OCI-LY7 (cell line): ENCODE measurements at regions not wholly inside any gene's neighbourhood (a gene's known extent, or its start where the extent isn't known, plus 50 kb on each side); places are given as distances from the start of the nearest gene placed in this dataset.

ENCODE experiments used
- BruUV-seq: library from RNA; stranded (reverse); fragments of 400-500 nt; replicated peaks from 2 replicates; lab custom pipeline; 2021; lab: Mats Ljungman, UMichigan
- CTCF ChIA-PET: fragments of 300-600 bp; sonication (Branson Sonifier 250); formaldehyde crosslinking; loops from one replicate; lab custom pipeline; 2022; ENCODE audit warnings: antibody characterized with exemption; ENCODE audit not compliant: unreplicated experiment; lab: Charles Lee
- POLR2A ChIA-PET: fragments of 300-600 bp; sonication (Branson Sonifier 250); formaldehyde crosslinking; loops from one replicate; lab custom pipeline; 2022; ENCODE audit warnings: antibody characterized with exemption; lab: Charles Lee
- DNase-seq: peaks from one replicate; pipeline ENCODE4 v3.0.0-alpha.2; 2015; ENCODE audit warnings: low spot score
- H2AFZ ChIP-seq: fragments of 200-600 bp; sonication (generic), shearing (Covaris generic); 2 replicates; pipeline ENCODE4 v1.6.1; 2014; ENCODE audit warnings: mild to moderate bottlenecking, antibody characterized with exemption, low read length, moderate library complexity
- H3K27ac ChIP-seq: fragments of 200-600 bp; sonication (generic); 2 replicates; pipeline ENCODE4 v1.5.1; 2014; ENCODE audit warnings: mixed run types, low read depth, mild to moderate bottlenecking, moderate library complexity, low read length, inconsistent platforms; ENCODE audit not compliant: poor library complexity, severe bottlenecking
- H3K36me3 ChIP-seq: fragments of 200-600 bp; sonication (generic); 2 replicates; pipeline ENCODE4 v1.6.1; 2014; ENCODE audit warnings: mild to moderate bottlenecking, antibody characterized with exemption, low read length, moderate library complexity, mixed read lengths; ENCODE audit not compliant: insufficient read depth
- H3K4me1 ChIP-seq: fragments of 200-600 bp; sonication (generic); 2 replicates; pipeline ENCODE4 v1.5.1; 2014; ENCODE audit warnings: mild to moderate bottlenecking, low read length; ENCODE audit not compliant: insufficient read depth, poor library complexity, severe bottlenecking
- H3K4me2 ChIP-seq: fragments of 200-600 bp; sonication (generic); 2 replicates; pipeline ENCODE4 v1.6.1; 2014; ENCODE audit warnings: mild to moderate bottlenecking, low read length
- H3K4me3 ChIP-seq: fragments of 200-600 bp; sonication (generic); 2 replicates; pipeline ENCODE4 v1.5.1; 2014; ENCODE audit warnings: mild to moderate bottlenecking, low read depth, low read length; ENCODE audit not compliant: poor library complexity, severe bottlenecking
- H3K79me2 ChIP-seq: fragments of 200-600 bp; sonication (generic); 2 replicates; pipeline ENCODE4 v1.6.1; 2016; ENCODE audit warnings: low read depth, mild to moderate bottlenecking, low read length, moderate library complexity, mixed read lengths; ENCODE audit not compliant: insufficient read depth
- H3K9me2 ChIP-seq: fragments of 200-600 bp; sonication (generic); 2 replicates; pipeline ENCODE4 v1.6.1; 2016; ENCODE audit warnings: mild to moderate bottlenecking, low read length, mixed read lengths; ENCODE audit not compliant: insufficient read depth
- H3K9me3 ChIP-seq: fragments of 200-600 bp; sonication (generic); 2 replicates; pipeline ENCODE4 v1.6.1; 2014; ENCODE audit warnings: mild to moderate bottlenecking, mixed run types, low read length, mixed read lengths
- H4K20me1 ChIP-seq: fragments of 200-600 bp; sonication (generic); 2 replicates; pipeline ENCODE4 v1.6.1; 2014; ENCODE audit warnings: mild to moderate bottlenecking, antibody characterized with exemption, low read length, moderate library complexity, mixed read lengths; ENCODE audit not compliant: insufficient read depth
- EZH2phosphoT487 ChIP-seq: fragments of 200-600 bp; sonication (generic); IDR thresholded peaks from 2 replicates; pipeline ENCODE4 v1.6.1; 2018; ENCODE audit warnings: low read depth, borderline replicate concordance, mild to moderate bottlenecking, mixed run types, antibody characterized with exemption, low read length, moderate library complexity, mixed read lengths
- intact Hi-C: fragments of 100-400 bp; cut with micrococcal nuclease; formaldehyde crosslinking; loops from one replicate; pipeline ENCODE4 v1.10.0; 2022; ENCODE audit not compliant: unreplicated experiment
- TF ChIP-seq, protein P1 (sequence below): fragments of 200-600 bp; sonication (generic); conservative IDR thresholded peaks from 2 replicates; pipeline ENCODE4 v1.5.1; 2014; ENCODE audit warnings: mild to moderate bottlenecking, antibody characterized with exemption, low read length, moderate library complexity, mixed read lengths

DNA sequence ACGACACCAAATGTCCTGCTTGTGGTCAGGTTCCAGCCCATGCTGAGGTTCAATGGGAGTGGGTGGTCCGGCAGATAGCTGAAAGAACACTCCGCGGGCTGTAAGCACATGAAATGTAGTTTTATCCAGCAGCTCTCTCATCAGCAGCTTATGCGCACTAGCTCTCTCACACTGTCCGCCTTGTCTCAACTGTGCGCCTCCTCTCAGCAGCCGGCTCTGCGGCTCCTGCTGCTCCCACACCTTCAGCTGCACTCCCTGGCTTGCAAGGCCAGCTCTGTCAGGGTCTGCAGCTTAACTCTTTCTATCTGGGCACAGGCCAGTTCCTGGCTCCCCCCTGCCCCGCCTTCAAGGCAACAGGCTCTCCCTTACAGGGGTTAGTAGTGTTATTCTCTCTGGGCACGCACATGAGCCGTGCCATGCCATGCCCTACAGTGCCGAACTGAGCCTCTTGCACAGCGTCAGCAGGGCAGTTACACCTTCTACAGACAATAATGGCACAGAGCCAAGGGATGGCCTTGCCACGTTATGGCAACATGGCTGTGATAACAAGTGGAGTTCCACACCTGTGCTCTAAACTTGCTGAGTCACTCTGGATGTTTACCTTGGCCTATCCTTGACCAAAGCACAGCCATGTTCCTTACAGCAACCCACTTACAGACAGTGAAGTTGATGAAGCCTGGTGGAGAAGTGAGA lies 84.0 kb upstream of the LRFN2 start:
- CTCF ChIA-PET = no interaction called here
- Histone ChIP-seq H2AFZ (no peak overlapping the region), H3K4me3 (no peak overlapping the region), H3K36me3 (no peaks in the 10 kb centered on the region), H3K79me2 (no peaks in the 10 kb centered on the region), H3K4me1 (no peaks in the 10 kb centered on the region), H3K9me3 (no peaks in the 10 kb centered on the region), H3K27ac (no peak overlapping the region), H4K20me1 (no peaks in the 10 kb centered on the region), H3K4me2 (no peak overlapping the region), H3K9me2 (no peaks in the 10 kb centered on the region)
- intact Hi-C loops = no loop called here
- no peak for TF ChIP-seq EZH2phosphoT487
- TF ChIP-seq, protein P1, sequence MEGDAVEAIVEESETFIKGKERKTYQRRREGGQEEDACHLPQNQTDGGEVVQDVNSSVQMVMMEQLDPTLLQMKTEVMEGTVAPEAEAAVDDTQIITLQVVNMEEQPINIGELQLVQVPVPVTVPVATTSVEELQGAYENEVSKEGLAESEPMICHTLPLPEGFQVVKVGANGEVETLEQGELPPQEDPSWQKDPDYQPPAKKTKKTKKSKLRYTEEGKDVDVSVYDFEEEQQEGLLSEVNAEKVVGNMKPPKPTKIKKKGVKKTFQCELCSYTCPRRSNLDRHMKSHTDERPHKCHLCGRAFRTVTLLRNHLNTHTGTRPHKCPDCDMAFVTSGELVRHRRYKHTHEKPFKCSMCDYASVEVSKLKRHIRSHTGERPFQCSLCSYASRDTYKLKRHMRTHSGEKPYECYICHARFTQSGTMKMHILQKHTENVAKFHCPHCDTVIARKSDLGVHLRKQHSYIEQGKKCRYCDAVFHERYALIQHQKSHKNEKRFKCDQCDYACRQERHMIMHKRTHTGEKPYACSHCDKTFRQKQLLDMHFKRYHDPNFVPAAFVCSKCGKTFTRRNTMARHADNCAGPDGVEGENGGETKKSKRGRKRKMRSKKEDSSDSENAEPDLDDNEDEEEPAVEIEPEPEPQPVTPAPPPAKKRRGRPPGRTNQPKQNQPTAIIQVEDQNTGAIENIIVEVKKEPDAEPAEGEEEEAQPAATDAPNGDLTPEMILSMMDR = no peak
- BruUV-seq = no TSS peak
- POLR2A ChIA-PET = no interaction called here
- no peak for DNase-seq

DNA sequence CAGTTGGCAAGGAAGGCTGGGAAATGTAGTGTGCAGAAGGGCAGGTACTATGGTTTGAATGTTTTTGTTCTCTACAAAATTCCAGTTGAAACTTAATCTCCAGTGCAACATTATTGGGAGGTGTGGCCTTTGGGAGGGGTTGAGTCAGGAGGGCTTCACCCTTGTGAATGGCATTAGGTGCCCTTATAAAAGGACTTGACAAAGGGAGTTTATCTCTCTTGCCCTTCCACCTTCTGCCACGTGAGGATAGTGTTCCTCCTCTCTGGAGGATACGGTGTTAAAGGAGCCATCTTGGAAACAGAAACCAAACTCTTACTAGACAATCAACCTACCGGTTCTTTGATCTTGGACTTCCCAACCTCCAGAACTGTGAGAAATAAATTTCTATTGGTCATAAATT lies 82.2 kb upstream of the LRFN2 start:
- Histone ChIP-seq H3K4me3 (no peak overlapping the region), H3K79me2 (no peaks in the 10 kb centered on the region), H3K4me1 (no peaks in the 10 kb centered on the region), H3K36me3 (no peaks in the 10 kb centered on the region), H3K9me2 (no peaks in the 10 kb centered on the region), H3K4me2 (no peak overlapping the region), H4K20me1 (no peaks in the 10 kb centered on the region), H3K27ac (no peak overlapping the region), H3K9me3 (0 out of 2 replicates have a peak, but pooled peaks cover 8% of the 10 kb centered on the region), H2AFZ (no peak overlapping the region)
- POLR2A ChIA-PET = no interaction called here
- intact Hi-C loops = no loop called here
- TF ChIP-seq, protein P1 = no peak
- TF ChIP-seq EZH2phosphoT487 = no peak
- no peak for DNase-seq
- CTCF ChIA-PET = no interaction called here
- BruUV-seq = no TSS peak

DNA sequence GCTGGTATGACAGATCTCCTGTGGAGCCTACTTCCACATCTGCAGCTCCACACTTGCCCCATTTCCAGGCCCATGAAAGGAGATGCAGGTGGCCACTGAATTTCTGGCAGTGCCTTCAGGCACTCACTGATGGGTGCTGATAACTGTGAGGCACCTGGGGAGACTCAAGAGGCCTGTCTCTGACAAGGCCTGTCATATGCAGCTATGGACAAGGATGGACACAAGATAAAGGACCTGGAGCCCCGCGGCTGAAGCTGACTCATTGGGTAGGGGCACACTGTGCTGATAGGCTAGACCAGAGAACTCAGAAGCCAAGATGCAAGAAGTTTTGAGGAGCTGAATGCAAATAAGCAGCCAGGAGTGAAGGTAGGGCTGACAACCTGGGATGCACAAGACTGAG lies 81.0 kb upstream of the LRFN2 start:
- DNase-seq = no peak
- Histone ChIP-seq H3K4me3 (no peak overlapping the region), H3K9me2 (no peaks in the 10 kb centered on the region), H3K79me2 (no peaks in the 10 kb centered on the region), H3K9me3 (0 out of 2 replicates have a peak, but pooled peaks cover 9% of the 10 kb centered on the region), H4K20me1 (no peaks in the 10 kb centered on the region), H2AFZ (no peak overlapping the region), H3K36me3 (no peaks in the 10 kb centered on the region), H3K4me1 (no peaks in the 10 kb centered on the region), H3K4me2 (no peak overlapping the region), H3K27ac (no peak overlapping the region)
- TF ChIP-seq, protein P1 = no peak
- no peak for TF ChIP-seq EZH2phosphoT487
- ChIA-PET POLR2A (no interaction called here), CTCF (no interaction called here)
- no TSS peak for BruUV-seq
- intact Hi-C loops = no loop called here
